ENCODE measurements at regions not wholly inside any gene's neighbourhood (a gene's known extent, or its start where the extent isn't known, plus 50 kb on each side); places are given as distances from the start of the nearest gene placed in this dataset.

GRCh38 chr13:70908795-70909194 is 800.5 kb upstream of the KLHL1 start:
- dilution Hi-C loops (cut with MboI; ENCODE audit: extremely low pct_ligation_motif_present, low sequenced_read_pairs) = no loop called here
- Histone ChIP-seq H3K4me2 (ENCODE audit: insufficient read depth, low read length) (no peak overlapping the region), H3K4me3 (replicated peaks in 1 of 3; ENCODE audit: insufficient read depth in 1 of 3, low read depth in 1 of 3, low read length in 3 of 3) (no peak overlapping the region), H3K27me3 (ENCODE audit: control insufficient read depth in 2 of 2, insufficient read depth in 2 of 2, low read length in 2 of 2) (no peaks in the 10 kb centered on the region), H3K9me1 (replicated peaks; ENCODE audit: control insufficient read depth, extremely low read depth, insufficient read depth, low read length) (no peaks in the 10 kb centered on the region), H3K79me2 (ENCODE audit: control insufficient read depth, insufficient read depth, low read length) (no peaks in the 10 kb centered on the region), H2AFZ (ENCODE audit: low read depth, low read length) (no peak overlapping the region), H3K9me3 (replicated peaks; ENCODE audit: control insufficient read depth, insufficient read depth, low read length) (no peaks in the 10 kb centered on the region), H3K4me1 (ENCODE audit: control insufficient read depth, extremely low read depth, insufficient read depth, low read length) (peaks cover 13% of the 10 kb centered on the region), H3K36me3 (ENCODE audit: control insufficient read depth in 2 of 2, extremely low read depth in 1 of 2, insufficient read depth in 2 of 2, low read length in 2 of 2) (no peaks in the 10 kb centered on the region), H3K27ac (ENCODE audit: insufficient read depth, low read depth, low read length) (no peak overlapping the region), H3K9ac (replicated peaks; ENCODE audit: extremely low read depth, insufficient read depth, low read length) (no peak overlapping the region), H4K20me1 (replicated peaks; ENCODE audit: control insufficient read depth, extremely low read depth, insufficient read depth, low read length) (no peaks in the 10 kb centered on the region)
- no TSS peak for BruUV-seq (replicated peaks)
- TF ChIP-seq POLR2A (IDR thresholded peaks at IDR 0.05; ENCODE audit: low read depth, low read length) (no peak), EZH2 (IDR thresholded peaks at IDR 0.05; ENCODE audit: borderline replicate concordance, low read depth, low read length, severe bottlenecking) (no peak), CTCF (IDR thresholded peaks at IDR 0.05; ENCODE audit: extremely low read depth in 1 of 2, insufficient read depth in 1 of 2, low read depth in 1 of 2, low read length in 2 of 2) (no peak), GATA2 (IDR thresholded peaks at IDR 0.05; ENCODE audit: insufficient read depth, insufficient read length, low read depth, low read length) (no peak), JUN (IDR thresholded peaks at IDR 0.05; ENCODE audit: borderline replicate concordance, insufficient read depth, insufficient read length, low read depth) (no peak)
- intact Hi-C loops (cut with micrococcal nuclease) = no loop called here
- ChIA-PET POLR2A (no interaction called here), CTCF (no interaction called here)
- no peak for FAIRE-seq
- no peak for DNase-seq (ENCODE audit: low read depth, low spot score)

DNA sequence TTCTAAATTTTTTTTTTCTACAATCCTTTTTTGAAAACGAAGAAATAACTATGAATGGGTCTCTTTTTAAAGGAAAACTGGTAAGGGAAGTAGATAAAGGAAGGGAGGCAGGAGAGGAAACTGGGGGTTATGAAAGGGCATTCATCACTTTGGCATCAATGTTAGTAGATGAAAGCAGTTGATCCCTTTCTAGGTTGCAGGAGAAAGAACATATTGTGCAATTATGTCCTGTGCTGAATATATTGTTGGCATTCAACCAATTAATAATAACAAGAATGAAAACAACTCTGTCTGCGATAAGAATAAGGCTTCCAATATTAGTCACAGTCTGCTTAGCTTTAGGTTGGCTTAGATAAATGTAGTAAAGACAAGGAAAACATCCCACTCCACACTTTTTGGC is 796.8 kb upstream of the KLHL1 start:
- H3K79me2 ChIP-seq (ENCODE audit: control insufficient read depth, insufficient read depth, low read length) = no peaks in the 10 kb centered on the region
- H3K4me2 ChIP-seq (ENCODE audit: insufficient read depth, low read length) = peak overlapping the region; percentile 91
- H4K20me1 ChIP-seq (replicated peaks; ENCODE audit: control insufficient read depth, extremely low read depth, insufficient read depth, low read length) = no peaks in the 10 kb centered on the region
- H3K9me3 ChIP-seq (replicated peaks; ENCODE audit: control insufficient read depth, insufficient read depth, low read length) = no peaks in the 10 kb centered on the region
- H3K4me3 ChIP-seq (replicated peaks in 1 of 3; ENCODE audit: insufficient read depth in 1 of 3, low read depth in 1 of 3, low read length in 3 of 3) = peak overlapping the region in 1 of 3 experiments; percentile 43
- H2AFZ ChIP-seq (ENCODE audit: low read depth, low read length) = peak overlapping the region; percentile 66
- peaks cover 13% of the 10 kb centered on the region for H3K4me1 ChIP-seq (ENCODE audit: control insufficient read depth, extremely low read depth, insufficient read depth, low read length)
- ChIA-PET POLR2A (no interaction called here), CTCF (interaction anchor here (1.6 kb wide), 1 partner anchor 56 kb away, joined by 5 read pairs; no protein-coding TSS in a partner anchor)
- TF ChIP-seq FOS (IDR thresholded peaks at IDR 0.05; ENCODE audit: borderline replicate concordance, insufficient read depth, low read length) (peak; percentile 6), MYC (IDR thresholded peaks at IDR 0.05; ENCODE audit: low read depth, low read length) (no peak), EZH2 (IDR thresholded peaks at IDR 0.05; ENCODE audit: borderline replicate concordance, low read depth, low read length, severe bottlenecking) (no peak), GATA2 (IDR thresholded peaks at IDR 0.05; ENCODE audit: insufficient read depth, insufficient read length, low read depth, low read length) (peak; percentile 66)
- intact Hi-C loops (cut with micrococcal nuclease) (no loop called here), dilution Hi-C loops (cut with MboI; ENCODE audit: extremely low pct_ligation_motif_present, low sequenced_read_pairs) (no loop called here)
- no peak overlapping the region for H3K9ac ChIP-seq (replicated peaks; ENCODE audit: extremely low read depth, insufficient read depth, low read length)
- peak overlapping the region; percentile 11 for H3K27ac ChIP-seq (ENCODE audit: insufficient read depth, low read depth, low read length)
- BruUV-seq (replicated peaks) = no TSS peak
- H3K9me1 ChIP-seq (replicated peaks; ENCODE audit: control insufficient read depth, extremely low read depth, insufficient read depth, low read length) = no peaks in the 10 kb centered on the region
- H3K27me3 ChIP-seq (ENCODE audit: control insufficient read depth in 2 of 2, insufficient read depth in 2 of 2, low read length in 2 of 2) = no peaks in the 10 kb centered on the region
- peak; percentile 88 for FAIRE-seq
- H3K36me3 ChIP-seq (ENCODE audit: control insufficient read depth in 2 of 2, extremely low read depth in 1 of 2, insufficient read depth in 2 of 2, low read length in 2 of 2) = no peaks in the 10 kb centered on the region
- DNase-seq (ENCODE audit: low read depth, low spot score) = peak; percentile 90
